ENCODE measurements at regions not wholly inside any gene's neighbourhood (a gene's known extent, or its start where the extent isn't known, plus 50 kb on each side); places are given as distances from the start of the nearest gene placed in this dataset.

- no peak for DNase-seq (ENCODE audit: low read depth)
- no peak overlapping the region for H3K4me3 ChIP-seq (ENCODE audit: low read depth, low read length)
- no peak for TF ChIP-seq MYC (IDR thresholded peaks at IDR 0.05; ENCODE audit: low read depth, low read length)
- TF ChIP-seq, protein P1, sequence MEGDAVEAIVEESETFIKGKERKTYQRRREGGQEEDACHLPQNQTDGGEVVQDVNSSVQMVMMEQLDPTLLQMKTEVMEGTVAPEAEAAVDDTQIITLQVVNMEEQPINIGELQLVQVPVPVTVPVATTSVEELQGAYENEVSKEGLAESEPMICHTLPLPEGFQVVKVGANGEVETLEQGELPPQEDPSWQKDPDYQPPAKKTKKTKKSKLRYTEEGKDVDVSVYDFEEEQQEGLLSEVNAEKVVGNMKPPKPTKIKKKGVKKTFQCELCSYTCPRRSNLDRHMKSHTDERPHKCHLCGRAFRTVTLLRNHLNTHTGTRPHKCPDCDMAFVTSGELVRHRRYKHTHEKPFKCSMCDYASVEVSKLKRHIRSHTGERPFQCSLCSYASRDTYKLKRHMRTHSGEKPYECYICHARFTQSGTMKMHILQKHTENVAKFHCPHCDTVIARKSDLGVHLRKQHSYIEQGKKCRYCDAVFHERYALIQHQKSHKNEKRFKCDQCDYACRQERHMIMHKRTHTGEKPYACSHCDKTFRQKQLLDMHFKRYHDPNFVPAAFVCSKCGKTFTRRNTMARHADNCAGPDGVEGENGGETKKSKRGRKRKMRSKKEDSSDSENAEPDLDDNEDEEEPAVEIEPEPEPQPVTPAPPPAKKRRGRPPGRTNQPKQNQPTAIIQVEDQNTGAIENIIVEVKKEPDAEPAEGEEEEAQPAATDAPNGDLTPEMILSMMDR (IDR thresholded peaks at IDR 0.05; ENCODE audit: low read depth, low read length), result no peak
Observed at GRCh38 chr15:77734306-77734705, 101.6 kb upstream of the LINGO1 start.

DNA sequence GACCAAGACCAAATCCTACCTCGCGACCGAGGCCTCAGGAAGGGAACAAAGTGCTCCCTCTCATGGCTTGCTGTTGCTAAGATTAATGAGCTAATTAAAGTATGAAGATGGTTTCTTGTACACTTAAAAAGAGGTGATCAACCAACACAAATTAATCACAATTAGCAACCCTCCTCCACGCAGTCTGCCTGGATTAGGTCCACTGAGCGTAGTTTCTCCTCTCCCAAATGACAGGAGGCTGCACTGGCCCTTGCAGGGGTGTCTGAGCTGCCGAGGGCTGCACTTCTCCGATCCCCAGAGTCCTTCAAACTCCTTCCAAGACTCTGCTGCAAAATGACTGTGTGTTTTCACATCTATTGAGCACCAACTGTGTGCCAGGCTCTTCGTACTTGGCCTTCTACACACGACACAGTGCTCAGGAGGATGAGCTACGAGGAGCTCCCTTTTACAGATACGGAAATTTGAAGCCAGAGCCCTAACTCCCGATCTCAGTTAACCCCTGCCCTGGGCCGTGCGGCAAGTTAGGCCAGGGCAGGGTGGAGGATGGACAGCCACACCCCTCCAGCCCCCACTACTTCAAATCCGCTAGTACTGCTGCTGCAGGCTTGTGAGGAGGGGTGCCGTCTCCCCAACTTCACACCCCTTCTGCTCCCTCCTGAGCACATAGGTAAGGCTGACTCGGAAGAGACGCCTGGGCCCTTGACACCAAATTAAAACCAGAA, 101.0 kb upstream of the LINGO1 start:
- TF ChIP-seq, protein P1 (IDR thresholded peaks at IDR 0.05; ENCODE audit: low read depth, low read length), result no peak
- TF ChIP-seq MYC (IDR thresholded peaks at IDR 0.05; ENCODE audit: low read depth, low read length), result no peak
- TF ChIP-seq POLR2A (IDR thresholded peaks at IDR 0.05; ENCODE audit: extremely low read depth, insufficient read length), result no peak
- no peak for TF ChIP-seq MAX (IDR thresholded peaks at IDR 0.05; ENCODE audit: low read depth, low read length)
- DNase-seq (ENCODE audit: low read depth), result no peak
- no peak overlapping the region for H3K4me3 ChIP-seq (ENCODE audit: low read depth, low read length)

DNA sequence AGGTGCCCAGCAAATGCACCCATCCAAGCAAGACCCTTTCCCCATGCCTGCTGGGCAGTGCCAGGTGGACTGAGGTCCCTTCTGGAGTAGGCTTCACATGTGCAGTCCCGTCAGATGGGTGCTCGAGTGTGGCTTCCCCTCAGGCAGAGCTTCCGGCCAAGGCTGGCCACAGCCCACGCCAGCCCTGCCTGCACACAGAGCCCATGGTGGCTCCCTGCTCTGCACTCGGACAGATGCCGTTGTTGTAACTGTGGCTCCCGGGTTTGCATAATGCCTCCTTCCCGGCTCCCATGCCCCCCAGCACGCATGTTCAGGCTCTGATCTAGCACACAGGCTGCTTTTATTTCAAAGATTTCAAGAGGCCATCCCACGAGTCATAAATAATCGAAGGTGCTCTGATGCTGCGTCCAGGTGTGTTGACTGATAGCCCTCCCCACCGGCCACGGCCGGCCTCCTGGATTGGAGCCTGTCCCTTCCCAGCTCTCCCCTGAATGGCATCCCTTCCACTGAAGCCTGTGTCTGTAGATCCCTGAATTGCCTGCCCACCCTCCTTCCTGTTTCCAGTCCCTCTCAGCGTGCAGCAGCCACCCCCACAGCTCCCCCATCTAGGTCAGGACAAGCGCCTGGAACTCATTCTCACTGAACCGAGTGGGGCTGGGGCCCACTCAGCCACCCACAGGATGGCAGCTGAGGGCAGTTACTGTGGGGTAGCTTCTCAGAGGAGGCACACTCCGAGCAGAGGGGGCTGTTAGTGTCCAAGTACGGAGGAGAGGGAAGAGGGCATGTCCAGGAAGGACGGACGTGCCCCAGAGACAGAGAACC, 100.0 kb upstream of the LINGO1 start:
- no peak overlapping the region for H3K4me3 ChIP-seq (ENCODE audit: low read depth, low read length)
- DNase-seq (ENCODE audit: low read depth), result no peak
- TF ChIP-seq POLR2A (IDR thresholded peaks at IDR 0.05; ENCODE audit: extremely low read depth, insufficient read length) (no peak), MYC (IDR thresholded peaks at IDR 0.05; ENCODE audit: low read depth, low read length) (no peak)

DNA sequence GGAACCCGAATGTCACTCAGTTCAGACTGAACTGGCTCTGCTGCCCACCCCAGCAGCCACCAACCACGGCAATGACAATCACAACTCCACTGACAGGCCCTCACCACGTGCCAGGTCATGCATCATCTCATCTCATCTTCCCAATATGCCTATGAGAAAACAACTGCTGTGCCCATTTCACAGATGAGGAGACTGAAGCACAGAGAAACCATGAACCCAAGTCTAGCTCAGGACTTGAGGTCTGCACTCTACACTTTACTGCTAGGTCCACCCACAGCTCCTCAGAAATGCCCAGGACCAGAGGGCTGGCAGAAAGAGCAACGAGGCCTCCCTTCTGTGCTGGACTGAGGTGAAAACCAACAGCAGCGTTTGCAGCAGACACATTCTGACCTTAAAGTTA, 99.2 kb upstream of the LINGO1 start:
- TF ChIP-seq MYC (IDR thresholded peaks at IDR 0.05; ENCODE audit: low read depth, low read length) (no peak), POLR2A (IDR thresholded peaks at IDR 0.05; ENCODE audit: extremely low read depth, insufficient read length) (no peak), MAX (IDR thresholded peaks at IDR 0.05; ENCODE audit: low read depth, low read length) (no peak)
- TF ChIP-seq, protein P1 (IDR thresholded peaks at IDR 0.05; ENCODE audit: low read depth, low read length), result no peak
- H3K4me3 ChIP-seq (ENCODE audit: low read depth, low read length), result no peak overlapping the region
- DNase-seq (ENCODE audit: low read depth), result no peak

DNA sequence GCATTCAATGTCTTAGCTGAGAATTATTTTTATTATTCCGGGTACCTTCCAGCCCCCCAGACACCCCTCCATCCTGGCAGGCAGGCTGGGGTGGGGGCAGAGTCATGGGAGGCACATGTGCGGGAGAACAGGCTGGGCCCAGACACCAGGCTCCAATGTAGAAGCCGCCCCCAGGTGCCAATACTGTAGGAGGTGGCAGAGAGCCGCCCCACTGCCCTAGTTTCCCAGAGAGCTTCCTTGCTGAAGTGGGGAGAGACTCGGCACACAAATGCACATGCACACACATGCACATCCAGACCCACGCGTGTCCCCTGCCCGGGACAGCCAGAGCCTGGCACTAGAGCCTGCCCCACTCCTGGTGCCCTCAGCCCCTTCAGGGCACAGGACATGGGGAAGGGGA, 98.4 kb upstream of the LINGO1 start:
- H3K4me3 ChIP-seq (ENCODE audit: low read depth, low read length), result no peak overlapping the region
- DNase-seq (ENCODE audit: low read depth), result no peak
- TF ChIP-seq MAX (IDR thresholded peaks at IDR 0.05; ENCODE audit: low read depth, low read length) (no peak), MYC (IDR thresholded peaks at IDR 0.05; ENCODE audit: low read depth, low read length) (no peak), POLR2A (IDR thresholded peaks at IDR 0.05; ENCODE audit: extremely low read depth, insufficient read length) (no peak)
- TF ChIP-seq, protein P1 (IDR thresholded peaks at IDR 0.05; ENCODE audit: low read depth, low read length), result no peak

DNA sequence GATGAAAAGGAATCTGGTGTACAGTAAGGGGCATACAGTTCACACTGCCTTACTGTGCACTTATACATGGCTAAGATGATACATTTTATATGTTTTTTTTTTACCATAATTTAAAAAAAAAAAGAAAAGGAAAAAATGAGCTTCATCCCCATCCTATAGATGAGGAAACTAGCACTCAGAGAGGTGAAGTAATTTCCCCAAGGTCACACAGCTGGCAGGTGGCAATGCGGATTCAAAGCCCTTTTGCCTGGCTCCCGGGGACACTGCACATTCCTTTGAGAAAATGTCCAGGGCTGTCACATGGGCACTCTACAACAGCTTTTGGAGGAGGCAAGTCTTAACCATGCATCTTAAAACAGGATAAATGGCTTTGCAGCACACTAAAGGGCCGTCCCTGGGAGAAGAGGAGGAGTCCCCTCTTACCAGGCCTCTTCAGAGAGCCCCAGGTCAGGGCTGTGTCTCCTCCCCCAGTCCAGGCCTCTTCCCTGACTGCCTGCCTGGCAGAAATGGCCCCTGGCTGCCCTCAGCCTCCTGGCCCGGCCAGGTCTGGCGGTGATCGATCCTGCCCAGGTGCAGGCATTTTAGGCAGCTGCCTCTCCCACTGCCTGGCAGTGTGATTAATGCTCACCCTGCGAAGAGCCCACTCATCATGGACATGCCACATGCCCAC, 95.1 kb upstream of the LINGO1 start:
- no peak for DNase-seq (ENCODE audit: low read depth)
- TF ChIP-seq, protein P1 (IDR thresholded peaks at IDR 0.05; ENCODE audit: low read depth, low read length), result no peak
- TF ChIP-seq MAX (IDR thresholded peaks at IDR 0.05; ENCODE audit: low read depth, low read length), result no peak
- no peak for TF ChIP-seq POLR2A (IDR thresholded peaks at IDR 0.05; ENCODE audit: extremely low read depth, insufficient read length)
- TF ChIP-seq MYC (IDR thresholded peaks at IDR 0.05; ENCODE audit: low read depth, low read length), result no peak
- no peak overlapping the region for H3K4me3 ChIP-seq (ENCODE audit: low read depth, low read length)

Data from NB4 (cell line).